ENCODE measurements at regions not wholly inside any gene's neighbourhood (a gene's known extent, or its start where the extent isn't known, plus 50 kb on each side); places are given as distances from the start of the nearest gene placed in this dataset.

GRCh38 chr14:26995301-26995700 lies 397.5 kb upstream of the NOVA1 start:
- no peak for DNase-seq (ENCODE audit: low read depth)

- no peak for DNase-seq (ENCODE audit: low read depth)
These were observed 398.4 kb upstream of the NOVA1 start for GRCh38 chr14:26996246-26996645.

GRCh38 chr14:27002179-27002578 lies 404.3 kb upstream of the NOVA1 start:
- DNase-seq (ENCODE audit: low read depth) = no peak

- no peak for DNase-seq (ENCODE audit: low read depth)
These were observed 408.7 kb upstream of the NOVA1 start for GRCh38 chr14:27006570-27006969.

GRCh38 chr14:27008187-27008586 lies 410.4 kb upstream of the NOVA1 start:
- no peak for DNase-seq (ENCODE audit: low read depth)

GRCh38 chr14:27012641-27013040 lies 414.8 kb upstream of the NOVA1 start:
- DNase-seq (ENCODE audit: low read depth) = no peak

GRCh38 chr14:27013678-27014077 lies 415.8 kb upstream of the NOVA1 start:
- no peak for DNase-seq (ENCODE audit: low read depth)

- no peak for DNase-seq (ENCODE audit: low read depth)
These were observed 417.2 kb upstream of the NOVA1 start for GRCh38 chr14:27015065-27015464.

GRCh38 chr14:27025648-27026047 lies 427.8 kb upstream of the NOVA1 start:
- no peak for DNase-seq (ENCODE audit: low read depth)

GRCh38 chr14:27026097-27026496 lies 428.3 kb upstream of the NOVA1 start:
- DNase-seq (ENCODE audit: low read depth) = no peak

- no peak for DNase-seq (ENCODE audit: low read depth)
These were observed 442.7 kb upstream of the NOVA1 start for GRCh38 chr14:27040552-27040951.

GRCh38 chr14:27049701-27050100 lies 451.9 kb upstream of the NOVA1 start:
- DNase-seq (ENCODE audit: low read depth) = no peak

- DNase-seq (ENCODE audit: low read depth) = no peak
These were observed 452.4 kb upstream of the NOVA1 start for GRCh38 chr14:27050208-27050607.

- no peak for DNase-seq (ENCODE audit: low read depth)
These were observed 458.8 kb upstream of the NOVA1 start for GRCh38 chr14:27056586-27056985.

- DNase-seq (ENCODE audit: low read depth) = no peak
These were observed 463.5 kb upstream of the NOVA1 start for GRCh38 chr14:27061299-27061698.

GRCh38 chr14:27063959-27064358 lies 466.1 kb upstream of the NOVA1 start:
- no peak for DNase-seq (ENCODE audit: low read depth)

- no peak for DNase-seq (ENCODE audit: low read depth)
These were observed 468.1 kb upstream of the NOVA1 start for GRCh38 chr14:27065886-27066285.

GRCh38 chr14:27067961-27068360 lies 470.1 kb upstream of the NOVA1 start:
- no peak for DNase-seq (ENCODE audit: low read depth)

GRCh38 chr14:27072589-27072988 lies 474.8 kb upstream of the NOVA1 start:
- no peak for DNase-seq (ENCODE audit: low read depth)

GRCh38 chr14:27075503-27075902 lies 477.7 kb upstream of the NOVA1 start:
- DNase-seq (ENCODE audit: low read depth) = no peak

- DNase-seq (ENCODE audit: low read depth) = no peak
These were observed 479.4 kb upstream of the NOVA1 start for GRCh38 chr14:27077214-27077613.

- DNase-seq (ENCODE audit: low read depth) = no peak
These were observed 479.9 kb upstream of the NOVA1 start for GRCh38 chr14:27077710-27078109.

GRCh38 chr14:27078191-27078590 lies 480.4 kb upstream of the NOVA1 start:
- DNase-seq (ENCODE audit: low read depth) = no peak

GRCh38 chr14:27079716-27080115 lies 481.9 kb upstream of the NOVA1 start:
- no peak for DNase-seq (ENCODE audit: low read depth)

GRCh38 chr14:27085500-27085899 lies 487.7 kb upstream of the NOVA1 start:
- no peak for DNase-seq (ENCODE audit: low read depth)
